SK-N-SH (cell line): ENCODE measurements at regions not wholly inside any gene's neighbourhood (a gene's known extent, or its start where the extent isn't known, plus 50 kb on each side); places are given as distances from the start of the nearest gene placed in this dataset.

Experiments
- CTCF ChIA-PET: fragments of 300-600, 350-600 bp; formaldehyde crosslinking; extraction: SDS; loops from one replicate; lab custom pipeline; 2021; lab: Yijun Ruan, JAX
- POLR2A ChIA-PET: fragments of 350-600 bp; sonication (Branson Sonifier 250); formaldehyde crosslinking; extraction: SDS; loops from one replicate; lab custom pipeline; 2020; ENCODE audit warnings: antibody characterized with exemption, inconsistent platforms; lab: Yijun Ruan, JAX
- DNase-seq: peaks from one replicate; pipeline ENCODE4 v3.0.0; 2012
- H2AFZ ChIP-seq: fragments of 200-600 bp; sonication (generic); 2 replicates; pipeline ENCODE4 v1.8.1; 2016; ENCODE audit warnings: antibody characterized with exemption, mild to moderate bottlenecking, low read depth
- H3F3A ChIP-seq: fragments of 200-600 bp; sonication (generic); replicated peaks from 2 replicates; pipeline ENCODE3; 2016; ENCODE audit warnings: antibody characterized with exemption, mild to moderate bottlenecking; ENCODE audit not compliant: insufficient read depth
- H3K27ac ChIP-seq, 2 experiments: fragments of 200-500 bp in 1 of 2; fragments of 200-600 bp in 1 of 2; sonication (Bioruptor generic) in 1 of 2; sonication (generic), shearing (Covaris generic) in 1 of 2; 2 replicates each; pipeline versions ENCODE4 v1.5.1 to v1.6.1; 2014 to 2016; ENCODE audit warnings: low read depth in 2 of 2, inconsistent platforms in 1 of 2, low read length in 1 of 2, mild to moderate bottlenecking in 1 of 2, mixed read lengths in 1 of 2
- H3K27me3 ChIP-seq: fragments of 200-600 bp; sonication (generic), shearing (Covaris generic); 2 replicates; pipeline ENCODE4 v1.6.1; 2016; ENCODE audit warnings: mixed run types; ENCODE audit not compliant: insufficient read depth
- H3K36me3 ChIP-seq, 2 experiments: fragments of 200-500 bp in 1 of 2; fragments of 200-600 bp in 1 of 2; sonication (Bioruptor generic) in 1 of 2; sonication (generic) in 1 of 2; replicated peaks in 1 of 2; 2 replicates each; pipeline versions ENCODE3 to v1.5.1; 2014 to 2016; ENCODE audit warnings: low read length in 1 of 2, mild to moderate bottlenecking in 1 of 2; ENCODE audit not compliant: insufficient read depth in 2 of 2, control insufficient read depth in 1 of 2
- H3K4me1 ChIP-seq, 2 experiments: fragments of 200-500 bp in 1 of 2; fragments of 200-600 bp in 1 of 2; sonication (Bioruptor generic) in 1 of 2; sonication (generic), shearing (Covaris generic) in 1 of 2; 2 replicates each; pipeline versions ENCODE4 v1.5.1 to v1.6.1; 2014 to 2016; ENCODE audit warnings: low read depth in 1 of 2, low read length in 1 of 2, mixed run types in 1 of 2; ENCODE audit not compliant: insufficient read depth in 2 of 2, control insufficient read depth in 1 of 2
- H3K4me2 ChIP-seq: fragments of 200-600 bp; sonication (generic), shearing (Covaris generic); 2 replicates; pipeline ENCODE4 v1.6.1; 2017; ENCODE audit warnings: mixed run types
- H3K4me3 ChIP-seq, 2 experiments: fragments of 200-500 bp in 1 of 2; fragments of 200-600 bp in 1 of 2; sonication (Bioruptor generic) in 1 of 2; sonication (generic), shearing (Covaris generic) in 1 of 2; 2 replicates each; pipeline versions ENCODE4 v1.5.1 to v1.8.1; 2014 to 2016; ENCODE audit warnings: low read depth in 2 of 2, inconsistent platforms in 1 of 2, low read length in 1 of 2, mild to moderate bottlenecking in 1 of 2, mixed read lengths in 1 of 2, moderate library complexity in 1 of 2
- H3K79me2 ChIP-seq: fragments of 200-600 bp; sonication (generic); 2 replicates; pipeline ENCODE4 v1.8.1; 2017; ENCODE audit warnings: mild to moderate bottlenecking; ENCODE audit not compliant: insufficient read depth
- H3K9ac ChIP-seq: fragments of 200-600 bp; sonication (generic); 2 replicates; pipeline ENCODE4 v1.6.1; 2017; ENCODE audit warnings: mixed run types
- H3K9me2 ChIP-seq: fragments of 200-600 bp; sonication (generic); 2 replicates; pipeline ENCODE4 v1.6.1; 2017; ENCODE audit warnings: mixed run types
- H3K9me3 ChIP-seq: fragments of 200-600 bp; sonication (generic); 2 replicates; pipeline ENCODE4 v1.6.1; 2017; ENCODE audit warnings: mixed run types, mild to moderate bottlenecking, moderate library complexity
- H4K20me1 ChIP-seq: fragments of 200-600 bp; sonication (generic); 2 replicates; pipeline ENCODE4 v1.6.1; 2017; ENCODE audit warnings: mild to moderate bottlenecking, mixed run types; ENCODE audit not compliant: insufficient read depth
- EP300 ChIP-seq, 2 experiments: IDR thresholded peaks; 2 replicates each; pipeline versions ENCODE4 v1.4.0 to v1.6.1; 2012; ENCODE audit warnings: borderline replicate concordance in 1 of 2, low read depth in 1 of 2, low read length in 1 of 2
- FOSL2 ChIP-seq: IDR thresholded peaks from 2 replicates; pipeline ENCODE4 v1.4.0; 2012; ENCODE audit warnings: low read depth, mild to moderate bottlenecking, moderate library complexity, borderline replicate concordance
- GABPA ChIP-seq: IDR thresholded peaks from 2 replicates; pipeline ENCODE4 v1.4.0; 2012; ENCODE audit warnings: low read depth, mild to moderate bottlenecking
- IRF3 ChIP-seq: fragments of 150-350 bp; IDR thresholded peaks from 2 replicates; pipeline ENCODE4 v1.6.1; 2016; ENCODE audit warnings: mild to moderate bottlenecking, low read depth, low read length
- MEF2A ChIP-seq: IDR thresholded peaks from 2 replicates; pipeline ENCODE4 v1.4.0; 2012; ENCODE audit warnings: low read depth, borderline replicate concordance
- NFIC ChIP-seq: IDR thresholded peaks from 2 replicates; pipeline ENCODE4 v1.4.0; 2012; ENCODE audit warnings: borderline replicate concordance
- REST ChIP-seq: IDR thresholded peaks from 2 replicates; pipeline ENCODE4 v1.6.1; 2012; ENCODE audit warnings: mild to moderate bottlenecking, low read depth, low read length, moderate library complexity
- RFX5 ChIP-seq: IDR thresholded peaks from 2 replicates; pipeline ENCODE4 v1.6.1; 2012; ENCODE audit warnings: mild to moderate bottlenecking, improper control_type of control experiment, low read length
- SMC3 ChIP-seq: IDR thresholded peaks from 2 replicates; pipeline ENCODE4 v1.6.1; 2012; ENCODE audit warnings: low read depth, low read length, improper control_type of control experiment
- TCF12 ChIP-seq: IDR thresholded peaks from 2 replicates; pipeline ENCODE4 v1.4.0; 2012
- YY1 ChIP-seq: IDR thresholded peaks from 2 replicates; pipeline ENCODE4 v1.4.0; 2012; ENCODE audit warnings: low read depth, mild to moderate bottlenecking
- WGBS: methylation state at CpG from one replicate; pipeline ENCODE4 v1.1.6; 2017; ENCODE audit warnings: low lambda C conversion rate; 5-methylcytosine and 5-hydroxymethylcytosine counted together
- TF ChIP-seq, protein P1 (sequence below): fragments of 200-600 bp; sonication (generic); IDR thresholded peaks from 2 replicates; pipeline ENCODE4 v1.6.1; 2017; ENCODE audit warnings: antibody characterized with exemption, mild to moderate bottlenecking, moderate library complexity
- TF ChIP-seq, protein P2 (sequence below): IDR thresholded peaks from 2 replicates; pipeline ENCODE4; 2012

GRCh38 chr5:24232041-24232440 lies 412.7 kb downstream of the CDH10 start:
- POLR2A ChIA-PET, result no interaction called here
- no peak for TF ChIP-seq TCF12
- no peak for TF ChIP-seq REST
- TF ChIP-seq, protein P1, sequence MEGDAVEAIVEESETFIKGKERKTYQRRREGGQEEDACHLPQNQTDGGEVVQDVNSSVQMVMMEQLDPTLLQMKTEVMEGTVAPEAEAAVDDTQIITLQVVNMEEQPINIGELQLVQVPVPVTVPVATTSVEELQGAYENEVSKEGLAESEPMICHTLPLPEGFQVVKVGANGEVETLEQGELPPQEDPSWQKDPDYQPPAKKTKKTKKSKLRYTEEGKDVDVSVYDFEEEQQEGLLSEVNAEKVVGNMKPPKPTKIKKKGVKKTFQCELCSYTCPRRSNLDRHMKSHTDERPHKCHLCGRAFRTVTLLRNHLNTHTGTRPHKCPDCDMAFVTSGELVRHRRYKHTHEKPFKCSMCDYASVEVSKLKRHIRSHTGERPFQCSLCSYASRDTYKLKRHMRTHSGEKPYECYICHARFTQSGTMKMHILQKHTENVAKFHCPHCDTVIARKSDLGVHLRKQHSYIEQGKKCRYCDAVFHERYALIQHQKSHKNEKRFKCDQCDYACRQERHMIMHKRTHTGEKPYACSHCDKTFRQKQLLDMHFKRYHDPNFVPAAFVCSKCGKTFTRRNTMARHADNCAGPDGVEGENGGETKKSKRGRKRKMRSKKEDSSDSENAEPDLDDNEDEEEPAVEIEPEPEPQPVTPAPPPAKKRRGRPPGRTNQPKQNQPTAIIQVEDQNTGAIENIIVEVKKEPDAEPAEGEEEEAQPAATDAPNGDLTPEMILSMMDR, result no peak
- no peak for TF ChIP-seq IRF3
- TF ChIP-seq MEF2A, result no peak
- TF ChIP-seq, protein P2, sequence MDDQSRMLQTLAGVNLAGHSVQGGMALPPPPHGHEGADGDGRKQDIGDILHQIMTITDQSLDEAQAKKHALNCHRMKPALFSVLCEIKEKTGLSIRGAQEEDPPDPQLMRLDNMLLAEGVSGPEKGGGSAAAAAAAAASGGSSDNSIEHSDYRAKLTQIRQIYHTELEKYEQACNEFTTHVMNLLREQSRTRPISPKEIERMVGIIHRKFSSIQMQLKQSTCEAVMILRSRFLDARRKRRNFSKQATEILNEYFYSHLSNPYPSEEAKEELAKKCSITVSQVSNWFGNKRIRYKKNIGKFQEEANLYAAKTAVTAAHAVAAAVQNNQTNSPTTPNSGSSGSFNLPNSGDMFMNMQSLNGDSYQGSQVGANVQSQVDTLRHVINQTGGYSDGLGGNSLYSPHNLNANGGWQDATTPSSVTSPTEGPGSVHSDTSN, result no peak
- TF ChIP-seq GABPA, result no peak
- no peak for TF ChIP-seq EP300 (IDR thresholded peaks at IDR 0.05; ENCODE audit: borderline replicate concordance in 1 of 2, low read depth in 1 of 2, low read length in 1 of 2)
- TF ChIP-seq NFIC, result no peak
- no peak for TF ChIP-seq FOSL2
- TF ChIP-seq SMC3, result no peak
- no peak for TF ChIP-seq RFX5
- no peak for TF ChIP-seq YY1
- CTCF ChIA-PET, result no interaction called here

More at GRCh38 chr5:24232041-24232440, 412.7 kb downstream of the CDH10 start:
- Histone ChIP-seq H3K4me3 (no peak overlapping the region), H3F3A (no peaks in the 10 kb centered on the region), H3K79me2 (no peaks in the 10 kb centered on the region), H4K20me1 (no peaks in the 10 kb centered on the region), H3K36me3 (no peaks in the 10 kb centered on the region), H3K9me2 (no peaks in the 10 kb centered on the region), H3K9me3 (no peaks in the 10 kb centered on the region), H3K27ac (no peak overlapping the region), H3K4me2 (no peak overlapping the region), H2AFZ (no peak overlapping the region), H3K27me3 (no peaks in the 10 kb centered on the region), H3K4me1 (no peaks in the 10 kb centered on the region), H3K9ac (no peak overlapping the region)
- 0% methylated on average over 1 of the region's 1 CpG for WGBS
- no peak for DNase-seq
